H1 (cell line): ENCODE measurements at regions not wholly inside any gene's neighbourhood (a gene's known extent, or its start where the extent isn't known, plus 50 kb on each side); places are given as distances from the start of the nearest gene placed in this dataset.

ENCODE experiments used
- CTCF ChIA-PET: fragments of 300-600 bp; sonication (Branson Sonifier 250); formaldehyde crosslinking; loops from one replicate; lab custom pipeline; 2021; ENCODE audit not compliant: partially characterized antibody; lab: Charles Lee
- POLR2A ChIA-PET: fragments of 300-600 bp; sonication (Branson Sonifier 250); formaldehyde crosslinking; loops from one replicate; lab custom pipeline; 2021; ENCODE audit warnings: inconsistent platforms; ENCODE audit not compliant: partially characterized antibody; lab: Charles Lee
- DNase-seq, 2 experiments: peaks; one replicate each; pipeline versions ENCODE4 v3.0.0 to v3.0.0-alpha.2; 2010 to 2022; ENCODE audit warnings: low spot score in 2 of 2, low read depth in 1 of 2, mixed read lengths in 1 of 2
- FAIRE-seq: peaks from 2 replicates; lab custom pipeline; 2011; peaks lifted over from hg19 to GRCh38; lab: Jason Lieb, UNC
- H2AFZ ChIP-seq: 2 replicates; pipeline ENCODE4 v1.8.1; 2012; ENCODE audit warnings: low read length, inconsistent platforms
- H2AK5ac ChIP-seq: 2 replicates; pipeline ENCODE4 v1.6.1; 2013; ENCODE audit warnings: low read depth, low read length
- H2BK120ac ChIP-seq: replicated peaks from 2 replicates; pipeline ENCODE3; 2013; ENCODE audit warnings: low read depth, low read length, inconsistent platforms
- H2BK12ac ChIP-seq: 2 replicates; pipeline ENCODE4 v1.6.1; 2013; ENCODE audit warnings: low read depth, low read length
- H2BK15ac ChIP-seq: 2 replicates; pipeline ENCODE4 v1.6.1; 2013; ENCODE audit warnings: low read length
- H2BK20ac ChIP-seq: 2 replicates; pipeline ENCODE4 v1.6.1; 2013; ENCODE audit warnings: low read length
- H2BK5ac ChIP-seq: 2 replicates; pipeline ENCODE4 v1.6.1; 2013; ENCODE audit warnings: low read depth, low read length
- H3K14ac ChIP-seq: 2 replicates; pipeline ENCODE4 v1.6.1; 2013; ENCODE audit warnings: inconsistent platforms; ENCODE audit not compliant: insufficient read length
- H3K18ac ChIP-seq: 2 replicates; pipeline ENCODE4 v1.6.1; 2013; ENCODE audit warnings: low read length; ENCODE audit errors: extremely low read depth
- H3K23ac ChIP-seq: 2 replicates; pipeline ENCODE4 v1.6.1; 2013; ENCODE audit warnings: inconsistent platforms; ENCODE audit not compliant: insufficient read length
- H3K23me2 ChIP-seq: 2 replicates; pipeline ENCODE4 v1.6.1; 2013; ENCODE audit warnings: low read depth, low read length
- H3K27ac ChIP-seq: 2 replicates; pipeline ENCODE4 v1.6.1; 2011; ENCODE audit warnings: low read depth, low read length, inconsistent platforms
- H3K27me3 ChIP-seq, 4 experiments: replicated peaks in 1 of 4; 1 replicate in 1 of 4; 2 replicates in 3 of 4; pipeline versions ENCODE4 v1.6.1 to v1.8.1; 2011 to 2013; ENCODE audit warnings: low read length in 3 of 4, mild to moderate bottlenecking in 3 of 4, inconsistent platforms in 2 of 4, mixed read lengths in 2 of 4, moderate library complexity in 1 of 4; ENCODE audit not compliant: control insufficient read depth in 3 of 4, insufficient read depth in 3 of 4; ENCODE audit errors: extremely low read depth in 1 of 4
- H3K36me3 ChIP-seq, 4 experiments: 2 replicates each; pipeline versions ENCODE4 v1.6.1 to v1.8.1; 2011 to 2013; ENCODE audit warnings: mild to moderate bottlenecking in 4 of 4, low read length in 3 of 4, moderate library complexity in 2 of 4, control low read depth in 1 of 4, inconsistent platforms in 1 of 4; ENCODE audit not compliant: insufficient read depth in 4 of 4, control insufficient read depth in 2 of 4
- H3K4ac ChIP-seq: replicated peaks from 2 replicates; pipeline ENCODE3; 2013; ENCODE audit warnings: low read length, low read depth, mixed read lengths, inconsistent platforms; ENCODE audit not compliant: insufficient read length
- H3K4me1 ChIP-seq, 4 experiments: replicated peaks in 1 of 4; 1 replicate in 1 of 4; 2 replicates in 3 of 4; pipeline versions ENCODE4 v1.6.1 to v1.8.1; 2011 to 2013; ENCODE audit warnings: low read length in 3 of 4, inconsistent platforms in 2 of 4, mixed read lengths in 1 of 4; ENCODE audit not compliant: insufficient read depth in 4 of 4, control insufficient read depth in 3 of 4
- H3K4me2 ChIP-seq, 2 experiments: 2 replicates each; pipeline versions ENCODE4 v1.6.1 to v1.8.1; 2011 to 2013; ENCODE audit warnings: low read depth in 2 of 2, low read length in 2 of 2, control low read depth in 1 of 2, inconsistent platforms in 1 of 2, mild to moderate bottlenecking in 1 of 2; ENCODE audit not compliant: insufficient read depth in 1 of 2
- H3K4me3 ChIP-seq, 4 experiments: fragments of 200-600, 300-600 bp in 1 of 4; sonication (generic), shearing (Covaris generic), sonication (Bioruptor Twin) in 1 of 4; 2 replicates each; pipeline versions ENCODE4 v1.5.1 to v1.8.1; 2011 to 2016; ENCODE audit warnings: low read length in 4 of 4, low read depth in 3 of 4, control low read depth in 2 of 4, inconsistent platforms in 2 of 4, mild to moderate bottlenecking in 2 of 4, mixed read lengths in 1 of 4, moderate library complexity in 1 of 4; ENCODE audit not compliant: insufficient read depth in 2 of 4; ENCODE audit errors: extremely low read depth in 1 of 4
- H3K56ac ChIP-seq: replicated peaks from 2 replicates; pipeline ENCODE3; 2013; ENCODE audit warnings: low read depth, mild to moderate bottlenecking, mixed read lengths, low read length, inconsistent platforms; ENCODE audit not compliant: insufficient read length
- H3K79me1 ChIP-seq: 2 replicates; pipeline ENCODE4 v1.6.1; 2013; ENCODE audit warnings: low read depth, low read length, control low read depth
- H3K79me2 ChIP-seq, 2 experiments: 2 replicates each; pipeline versions ENCODE4 v1.6.1 to v1.8.1; 2012 to 2013; ENCODE audit warnings: low read length in 2 of 2, mild to moderate bottlenecking in 2 of 2, inconsistent platforms in 1 of 2; ENCODE audit not compliant: insufficient read depth in 2 of 2, control insufficient read depth in 1 of 2
- H3K9ac ChIP-seq, 4 experiments: replicated peaks in 1 of 4; 1 replicate in 1 of 4; 2 replicates in 3 of 4; pipeline versions ENCODE4 v1.6.1 to v1.8.1; 2011 to 2013; ENCODE audit warnings: low read depth in 3 of 4, low read length in 3 of 4, control low read depth in 2 of 4, mild to moderate bottlenecking in 2 of 4, moderate library complexity in 2 of 4, inconsistent platforms in 1 of 4; ENCODE audit errors: extremely low read depth in 1 of 4
- H3K9me3 ChIP-seq, 2 experiments: 2 replicates each; pipeline versions ENCODE4 v1.6.1 to v1.8.1; 2012 to 2013; ENCODE audit warnings: mild to moderate bottlenecking in 2 of 2, moderate library complexity in 2 of 2, control low read depth in 1 of 2, inconsistent platforms in 1 of 2, low read depth in 1 of 2, low read length in 1 of 2, mixed read lengths in 1 of 2; ENCODE audit not compliant: insufficient read depth in 2 of 2
- H4K20me1 ChIP-seq, 2 experiments: replicated peaks in 1 of 2; 2 replicates each; pipeline versions ENCODE3 to v1.8.1; 2011 to 2013; ENCODE audit warnings: inconsistent platforms in 2 of 2, low read length in 2 of 2, mild to moderate bottlenecking in 1 of 2; ENCODE audit not compliant: insufficient read depth in 2 of 2, control insufficient read depth in 1 of 2
- H4K5ac ChIP-seq: 2 replicates; pipeline ENCODE4 v1.6.1; 2013; ENCODE audit warnings: low read length, low read depth, mixed read lengths, inconsistent platforms; ENCODE audit not compliant: insufficient read length
- H4K8ac ChIP-seq: 2 replicates; pipeline ENCODE4 v1.8.0; 2013; ENCODE audit warnings: mild to moderate bottlenecking, moderate library complexity, low read length, inconsistent platforms; ENCODE audit not compliant: insufficient read depth; ENCODE audit errors: extremely low read depth
- H4K91ac ChIP-seq: replicated peaks from 2 replicates; pipeline ENCODE3; 2013; ENCODE audit warnings: low read length, mixed read lengths, inconsistent platforms; ENCODE audit not compliant: insufficient read length
- CBX5 ChIP-seq: fragments of 300-800, 300-1000 bp; sonication (generic); IDR thresholded peaks from 2 replicates; pipeline ENCODE4 v1.7.1; 2016; ENCODE audit warnings: antibody characterized with exemption, low read length, low read depth
- CHD2 ChIP-seq: IDR thresholded peaks from 2 replicates; pipeline ENCODE4 v1.6.1; 2012; ENCODE audit warnings: low read length, improper control_type of control experiment
- CTBP2 ChIP-seq: IDR thresholded peaks from 2 replicates; pipeline ENCODE4 v1.7.0; 2011; ENCODE audit warnings: borderline replicate concordance, mild to moderate bottlenecking, moderate library complexity, mixed read lengths, low read length; ENCODE audit not compliant: insufficient read depth, insufficient read length
- EP300 ChIP-seq, 2 experiments: IDR thresholded peaks; 1 replicate in 1 of 2; 2 replicates in 1 of 2; pipeline ENCODE4 v1.6.1; 2011 to 2012; ENCODE audit warnings: low read depth in 2 of 2, low read length in 2 of 2, mild to moderate bottlenecking in 2 of 2, borderline replicate concordance in 1 of 2, inconsistent platforms in 1 of 2, moderate library complexity in 1 of 2
- HDAC6 ChIP-seq: IDR thresholded peaks from one replicate; pipeline ENCODE4 v1.7.1; 2012; ENCODE audit warnings: low read depth, mild to moderate bottlenecking, inconsistent platforms, low read length, moderate library complexity
- JUN ChIP-seq: IDR thresholded peaks from 2 replicates; pipeline ENCODE4 v1.6.1; 2011; ENCODE audit warnings: low read depth, mild to moderate bottlenecking, improper control_type of control experiment, low read length
- POU5F1 ChIP-seq: IDR thresholded peaks from 2 replicates; pipeline ENCODE4 v1.6.1; 2011; ENCODE audit warnings: low read depth, mild to moderate bottlenecking, low read length, moderate library complexity
- SP4 ChIP-seq: IDR thresholded peaks from 2 replicates; pipeline ENCODE4 v1.6.1; 2012; ENCODE audit warnings: low read length, inconsistent platforms
- WGBS, 2 experiments: shearing (Covaris generic) in 1 of 2; methylation state at CpG; one replicate each; pipeline versions ENCODE4 v1.1.6 to v1.1.7; 2013 to 2015; ENCODE audit warnings: low lambda C conversion rate in 2 of 2, mixed read lengths in 2 of 2, inconsistent platforms in 1 of 2, low coverage in 1 of 2, missing lambda C conversion rate in 1 of 2; ENCODE audit not compliant: insufficient replicate concordance in 2 of 2, insufficient coverage in 1 of 2, insufficient read length in 1 of 2; ENCODE audit errors: extremely low coverage in 1 of 2, missing lambda C conversion rate in 1 of 2; 5-methylcytosine and 5-hydroxymethylcytosine counted together

DNA sequence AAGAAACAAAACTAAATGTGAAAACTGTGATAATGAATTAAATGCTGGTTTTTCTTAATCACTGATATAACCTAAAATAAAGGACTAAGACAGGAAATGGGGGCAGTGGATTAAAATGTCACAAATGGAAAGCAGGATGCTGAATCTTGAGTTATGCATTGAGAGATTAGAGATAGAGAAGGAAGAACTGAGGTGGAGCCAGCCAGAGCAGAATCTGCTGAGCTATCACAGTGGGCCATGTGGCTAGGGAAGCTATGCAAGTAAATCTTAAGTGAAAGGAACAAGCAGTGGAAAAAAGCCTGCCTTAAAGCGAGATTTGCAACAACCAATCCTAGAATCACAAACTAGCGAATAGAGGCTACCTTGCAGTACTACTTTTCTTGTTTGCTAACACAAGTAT, 188.5 kb upstream of the RASA1 start (continued):
- TF ChIP-seq CHD2: no peak

DNA sequence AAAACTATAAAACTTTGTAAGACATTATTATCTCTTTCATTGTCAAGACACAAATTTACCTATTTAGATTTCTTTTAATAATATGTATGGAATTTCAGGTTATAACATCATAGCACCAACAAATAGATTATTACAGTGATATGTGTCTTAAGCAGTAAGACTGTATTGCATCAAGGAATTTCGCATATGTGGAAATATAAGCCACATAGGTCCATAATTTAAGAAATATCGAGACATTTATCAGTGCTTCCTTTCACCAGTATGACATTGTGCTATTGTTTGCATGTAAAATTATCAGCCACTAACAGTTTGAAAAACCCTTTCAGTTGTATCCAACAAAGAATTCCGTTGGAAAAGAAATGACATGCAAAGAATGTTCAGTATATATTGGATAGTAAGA, 186.7 kb upstream of the RASA1 start:
- Histone ChIP-seq H2BK12ac (no peak overlapping the region), H3K27ac (no peak overlapping the region), H2AK5ac (no peak overlapping the region), H4K91ac (no peak overlapping the region), H3K9me3 (peaks cover 9 to 12% of the 10 kb centered on the region in 2 experiments; a peak in 3 of 4 replicates), H3K23ac (no peak overlapping the region), H3K36me3 (no peaks in the 10 kb centered on the region; a peak in 1 of 8 replicates), H3K27me3 (no peaks in the 10 kb centered on the region), H3K4ac (no peak overlapping the region), H3K56ac (no peak overlapping the region), H3K18ac (no peak overlapping the region), H4K5ac (no peak overlapping the region), H2AFZ (no peak overlapping the region), H3K79me2 (no peaks in the 10 kb centered on the region), H2BK120ac (no peak overlapping the region), H4K20me1 (no peaks in the 10 kb centered on the region), H2BK15ac (no peak overlapping the region), H3K4me3 (no peak overlapping the region), H3K23me2 (no peaks in the 10 kb centered on the region), H4K8ac (no peak overlapping the region), H3K4me1 (no peaks in the 10 kb centered on the region), H2BK5ac (no peak overlapping the region), H3K79me1 (no peaks in the 10 kb centered on the region), H2BK20ac (no peak overlapping the region), H3K4me2 (no peak overlapping the region), H3K9ac (no peak overlapping the region), H3K14ac (no peak overlapping the region)
- CTCF ChIA-PET: no interaction called here
- DNase-seq: no peak
- POLR2A ChIA-PET: no interaction called here
- WGBS, 2 experiments: 86% methylated on average over 3 of the region's 3 CpGs; no CpG with 5 or more reads in 1 of the 2 experiments
- FAIRE-seq: no peak
- no peak for TF ChIP-seq JUN
- TF ChIP-seq EP300 (IDR thresholded peaks at IDR 0.05; ENCODE audit: borderline replicate concordance in 1 of 2, low read depth in 2 of 2, low read length in 2 of 2): no peak
- no peak for TF ChIP-seq CBX5
- TF ChIP-seq HDAC6: no peak
- no peak for TF ChIP-seq CTBP2
- no peak for TF ChIP-seq SP4
- TF ChIP-seq POU5F1: no peak
